HG03135 (cell line): ENCODE measurements at regions not wholly inside any gene's neighbourhood (a gene's known extent, or its start where the extent isn't known, plus 50 kb on each side); places are given as distances from the start of the nearest gene placed in this dataset.

Source experiments
- ATAC-seq: cut with Tn5 transposase; IDR thresholded peaks from one replicate; pipeline ENCODE4 v1.9.1; 2021; ENCODE audit warnings: mild to moderate bottlenecking, moderate library complexity; ENCODE audit not compliant: unreplicated experiment

- ATAC-seq, result no peak
These were observed 186.2 kb downstream of the RAMP3 start for GRCh38 chr7:45343746-45344145.

GRCh38 chr7:45347804-45348203 is 190.2 kb downstream of the RAMP3 start:
- no peak for ATAC-seq

- ATAC-seq, result no peak
These were observed 191.5 kb downstream of the RAMP3 start for GRCh38 chr7:45349090-45349489.

GRCh38 chr7:45350896-45351295 is 193.3 kb downstream of the RAMP3 start:
- no peak for ATAC-seq

- no peak for ATAC-seq
These were observed 200.7 kb downstream of the RAMP3 start for GRCh38 chr7:45358287-45358686.

GRCh38 chr7:45359250-45359649 is 201.7 kb downstream of the RAMP3 start:
- no peak for ATAC-seq

DNA sequence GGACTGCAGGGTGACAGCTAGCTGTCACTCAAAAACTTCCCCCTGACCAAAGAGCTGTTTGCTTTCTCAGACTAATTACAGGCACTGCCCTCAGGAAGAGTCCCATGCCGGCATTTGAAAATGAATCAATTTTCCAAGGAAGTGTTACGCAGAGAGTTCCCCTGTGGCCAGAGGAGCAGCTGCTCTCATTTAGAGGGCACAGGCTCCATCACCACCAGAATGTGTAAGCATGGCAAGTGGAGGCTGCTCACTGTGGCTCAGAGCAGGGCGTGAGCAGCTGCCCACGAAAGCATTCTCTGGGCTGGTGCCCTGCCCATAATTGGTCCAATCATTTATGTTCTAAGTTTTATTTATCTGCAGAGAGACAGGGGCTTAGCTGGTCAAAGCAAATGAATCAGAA is 202.2 kb downstream of the RAMP3 start:
- no peak for ATAC-seq

DNA sequence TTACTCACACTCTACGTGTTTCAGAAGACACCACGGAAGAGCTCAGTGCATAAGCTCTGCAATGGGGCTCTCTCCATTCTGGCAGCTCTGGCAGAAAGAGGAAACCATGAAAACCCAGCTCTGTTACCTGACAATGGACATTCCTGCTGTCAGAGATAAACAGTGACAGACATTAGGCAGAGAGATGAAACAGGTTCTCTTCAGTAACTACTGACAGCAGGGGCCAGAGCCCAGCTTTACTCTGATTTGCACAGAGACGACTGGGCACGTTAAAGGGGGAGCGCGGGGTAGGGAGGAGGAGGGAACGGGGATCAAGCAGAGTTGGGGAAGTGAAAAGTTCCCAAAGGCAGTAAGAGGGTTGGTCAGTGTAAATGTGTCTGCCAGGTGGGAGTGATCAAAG is 206.1 kb downstream of the RAMP3 start:
- no peak for ATAC-seq

DNA sequence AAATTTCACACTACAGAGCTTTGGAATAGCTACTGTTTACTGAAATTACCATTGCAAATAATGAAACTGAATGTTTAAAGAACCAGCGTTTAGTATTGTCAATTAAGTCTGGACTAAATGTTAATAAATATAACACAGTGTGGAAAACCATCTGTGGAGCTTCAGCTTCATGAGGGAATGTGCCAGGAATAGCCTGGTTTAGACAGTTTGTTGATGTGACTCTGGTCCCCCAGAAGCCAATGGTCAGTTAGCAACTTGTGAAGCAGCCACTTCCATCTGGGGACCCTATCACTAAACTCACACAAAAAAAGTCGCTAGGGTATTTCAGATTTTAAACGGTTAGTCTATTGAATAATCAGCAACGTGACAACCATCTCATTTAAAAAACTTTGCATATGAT is 207.8 kb downstream of the RAMP3 start:
- ATAC-seq, result no peak

GRCh38 chr7:45366475-45366874 is 207.7 kb upstream of the ADCY1 start:
- no peak for ATAC-seq

- ATAC-seq, result no peak
These were observed 207.1 kb upstream of the ADCY1 start for GRCh38 chr7:45367026-45367425.

DNA sequence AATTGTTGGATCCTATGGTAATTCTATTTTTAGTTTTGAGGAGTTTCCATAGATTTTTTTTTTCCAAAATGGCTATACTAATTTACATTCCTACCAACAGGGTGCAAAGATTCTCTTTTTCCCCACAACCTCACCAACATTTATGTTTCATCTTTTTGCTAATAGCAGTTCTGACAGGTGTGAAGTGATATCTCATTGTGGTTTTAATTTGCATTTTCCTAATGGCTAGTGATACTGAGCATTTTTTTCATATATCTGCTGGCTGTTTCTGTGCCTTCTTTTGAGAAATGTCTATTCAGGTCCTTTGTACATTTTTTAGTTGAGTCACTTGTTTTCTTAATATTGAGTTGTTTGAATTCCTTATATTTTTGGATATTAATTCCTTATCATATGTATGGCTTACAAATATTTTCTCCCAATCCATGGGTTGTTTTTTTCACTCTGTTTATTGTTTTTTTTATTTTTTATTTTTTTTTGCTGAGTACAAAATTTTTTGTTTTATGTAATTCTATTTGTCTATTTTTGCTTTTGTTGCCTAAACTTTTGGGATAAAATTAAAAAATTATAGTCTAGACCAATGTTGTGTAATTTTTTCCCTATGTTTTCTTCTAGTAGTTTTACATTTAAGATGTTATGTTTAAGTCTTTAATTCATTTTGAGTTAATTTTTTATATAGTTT is 205.9 kb upstream of the ADCY1 start:
- no peak for ATAC-seq

DNA sequence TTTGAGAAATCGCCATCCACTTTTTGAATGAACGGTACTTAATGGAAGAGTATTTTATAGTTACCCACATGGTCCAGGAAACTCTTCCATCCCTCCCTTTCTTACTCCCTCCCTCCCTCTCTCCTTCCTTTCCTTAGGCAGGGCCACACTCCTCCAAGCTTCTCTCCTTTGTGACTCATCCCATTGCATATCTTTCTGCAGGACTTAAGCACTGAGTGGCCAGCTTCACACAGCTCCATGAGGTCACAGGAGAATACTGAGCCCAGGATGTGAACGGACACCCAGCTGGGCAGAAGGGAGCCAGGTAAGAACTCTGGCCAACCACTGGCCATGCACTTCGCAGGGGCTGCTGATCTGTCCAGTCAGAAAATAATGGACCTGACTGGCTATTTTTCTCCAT is 189.7 kb upstream of the ADCY1 start:
- ATAC-seq, result no peak

- no peak for ATAC-seq
These were observed 186.3 kb upstream of the ADCY1 start for GRCh38 chr7:45387837-45388236.

GRCh38 chr7:45389073-45389872 is 184.9 kb upstream of the ADCY1 start:
- ATAC-seq, result no peak

DNA sequence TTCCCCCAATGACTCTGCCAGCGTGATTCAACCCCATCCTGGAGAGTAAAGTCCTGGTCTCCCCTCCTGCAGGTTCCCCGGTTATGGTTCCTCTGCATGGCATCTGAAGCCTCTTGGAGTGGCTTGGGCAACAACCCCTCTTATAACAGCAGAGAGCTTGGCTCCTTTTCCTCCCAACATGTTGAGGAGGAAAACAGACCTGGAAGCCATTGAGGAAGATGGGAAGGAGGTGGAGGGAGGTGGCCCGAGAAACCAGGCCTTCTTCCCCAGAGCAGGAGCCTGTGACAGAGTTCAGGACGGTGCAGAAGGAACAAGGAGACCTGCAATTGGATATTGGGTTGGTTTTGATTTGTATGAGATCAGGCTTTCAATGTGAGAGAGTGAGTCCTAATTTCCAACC is 184.0 kb upstream of the ADCY1 start:
- ATAC-seq, result no peak

- ATAC-seq, result no peak
These were observed 183.4 kb upstream of the ADCY1 start for GRCh38 chr7:45390731-45391130.

GRCh38 chr7:45391618-45392451 is 182.3 kb upstream of the ADCY1 start:
- ATAC-seq, result no peak

DNA sequence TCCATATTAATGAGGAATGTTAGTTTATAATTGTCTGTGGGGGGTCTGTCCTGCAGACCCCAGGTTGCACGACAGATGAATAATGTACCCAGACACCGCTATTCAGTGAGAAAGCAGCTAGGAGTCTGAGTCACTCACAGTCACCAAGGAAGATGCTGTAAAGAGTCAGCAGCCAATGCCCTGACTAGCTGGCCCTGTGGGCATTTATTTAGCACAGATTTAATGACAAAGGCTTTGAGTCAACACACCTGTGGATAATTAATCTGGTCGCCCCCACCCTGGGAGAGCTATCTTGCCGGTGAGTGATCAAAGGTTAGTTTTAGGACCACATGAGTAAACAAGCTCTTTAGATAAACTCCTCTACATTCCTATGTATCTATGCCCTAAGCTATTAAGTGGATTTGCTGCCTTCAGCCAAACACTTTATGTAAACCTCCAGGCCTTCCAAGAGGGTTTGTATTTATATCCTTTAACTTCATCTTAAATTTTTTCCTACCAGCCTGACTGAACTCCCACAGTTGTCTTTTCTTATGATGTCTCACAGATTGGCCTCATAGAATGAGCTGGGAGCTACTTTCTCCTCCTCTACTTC is 180.0 kb upstream of the ADCY1 start:
- ATAC-seq, result no peak

GRCh38 chr7:45399069-45399468 is 175.1 kb upstream of the ADCY1 start:
- no peak for ATAC-seq

GRCh38 chr7:45400680-45401079 is 173.5 kb upstream of the ADCY1 start:
- ATAC-seq, result no peak
